Astrocyte (in vitro differentiated cells and primary cell): ENCODE measurements at regions not wholly inside any gene's neighbourhood (a gene's known extent, or its start where the extent isn't known, plus 50 kb on each side); places are given as distances from the start of the nearest gene placed in this dataset.
A peak's percentile ranks its signal among the peaks of the same experiment; 100 is the strongest.

Experiments used
- DNase-seq: peaks from one replicate; pipeline ENCODE4 v3.0.0-alpha.2; 2010; ENCODE audit warnings: low read depth
- FAIRE-seq: peaks from 2 replicates; lab custom pipeline; 2011; peaks lifted over from hg19 to GRCh38; lab: Jason Lieb, UNC
- H2AFZ ChIP-seq: 2 replicates; pipeline ENCODE4 v1.6.0; 2012; ENCODE audit warnings: low read depth, low read length, inconsistent platforms
- H3K27ac ChIP-seq: 2 replicates; pipeline ENCODE4 v1.5.1; 2011; ENCODE audit warnings: low read depth, low read length, inconsistent platforms
- H3K27me3 ChIP-seq: 2 replicates; pipeline ENCODE4 v1.6.0; 2011; ENCODE audit warnings: low read length, inconsistent platforms; ENCODE audit not compliant: insufficient read depth
- H3K36me3 ChIP-seq: 2 replicates; pipeline ENCODE4 v1.5.1; 2011; ENCODE audit warnings: low read length, inconsistent platforms; ENCODE audit not compliant: insufficient read depth
- H3K4me1 ChIP-seq: 2 replicates; pipeline ENCODE4 v1.5.1; 2011; ENCODE audit warnings: low read length, inconsistent platforms; ENCODE audit not compliant: insufficient read depth
- H3K4me2 ChIP-seq: 2 replicates; pipeline ENCODE4 v1.6.0; 2012; ENCODE audit warnings: low read length, inconsistent platforms
- H3K4me3 ChIP-seq: 2 replicates; pipeline ENCODE4 v1.5.1; 2011; ENCODE audit warnings: low read depth, mild to moderate bottlenecking, low read length, inconsistent platforms; ENCODE audit not compliant: insufficient read depth
- H3K79me2 ChIP-seq: 2 replicates; pipeline ENCODE4 v1.6.0; 2012; ENCODE audit warnings: mild to moderate bottlenecking, low read length, inconsistent platforms; ENCODE audit not compliant: insufficient read depth
- H3K9ac ChIP-seq: 2 replicates; pipeline ENCODE4 v1.6.0; 2012; ENCODE audit warnings: mild to moderate bottlenecking, low read length, inconsistent platforms
- H3K9me3 ChIP-seq: 2 replicates; pipeline ENCODE4 v1.5.1; 2012; ENCODE audit warnings: low read depth, mild to moderate bottlenecking, low read length, inconsistent platforms; ENCODE audit not compliant: insufficient read depth
- H4K20me1 ChIP-seq: 2 replicates; pipeline ENCODE4 v1.6.0; 2012; ENCODE audit warnings: low read length, inconsistent platforms; ENCODE audit not compliant: insufficient read depth
- H3K27ac Mint-ChIP-seq: one replicate; pipeline ENCODE4 v1.8.0; 2021; ENCODE audit warnings: mild to moderate bottlenecking, mixed read lengths; ENCODE audit not compliant: unreplicated experiment
- H3K27me3 Mint-ChIP-seq: one replicate; pipeline ENCODE4 v1.8.0; 2021; ENCODE audit warnings: low read depth, mixed read lengths; ENCODE audit not compliant: unreplicated experiment
- H3K36me3 Mint-ChIP-seq: one replicate; pipeline ENCODE4 v1.8.0; 2021; ENCODE audit warnings: low read depth, mixed read lengths; ENCODE audit not compliant: unreplicated experiment
- H3K4me1 Mint-ChIP-seq: one replicate; pipeline ENCODE4 v1.8.0; 2021; ENCODE audit warnings: low read depth, mixed read lengths; ENCODE audit not compliant: unreplicated experiment
- H3K4me3 Mint-ChIP-seq: one replicate; pipeline ENCODE4 v1.8.0; 2021; ENCODE audit warnings: mild to moderate bottlenecking, moderate library complexity, mixed read lengths; ENCODE audit not compliant: unreplicated experiment
- H3K9me3 Mint-ChIP-seq: one replicate; pipeline ENCODE4 v1.8.0; 2021; ENCODE audit warnings: mild to moderate bottlenecking, mixed read lengths; ENCODE audit not compliant: unreplicated experiment
- EZH2 ChIP-seq: IDR thresholded peaks from 2 replicates; pipeline ENCODE4 v1.6.1; 2012; ENCODE audit warnings: mild to moderate bottlenecking, low read length, inconsistent platforms; ENCODE audit not compliant: insufficient read depth
- TF ChIP-seq, protein P1 (sequence below): IDR thresholded peaks from 2 replicates; pipeline ENCODE4 v1.5.1; 2011; ENCODE audit warnings: low read depth, mild to moderate bottlenecking, inconsistent platforms, low read length, moderate library complexity; ENCODE audit not compliant: insufficient read depth

- DNase-seq (no peak), FAIRE-seq (no peak)
- H3K79me2 ChIP-seq: no peaks in the 10 kb centered on the region
- no peak overlapping the region for H2AFZ ChIP-seq
- no peak overlapping the region for H3K27ac ChIP-seq
- H3K4me1 ChIP-seq: no peaks in the 10 kb centered on the region
- H3K36me3 Mint-ChIP-seq: no peaks in the 10 kb centered on the region
- no peak overlapping the region for H3K4me2 ChIP-seq
- H3K4me3 ChIP-seq: no peak overlapping the region
- no peaks in the 10 kb centered on the region for H3K9me3 Mint-ChIP-seq
- no peaks in the 10 kb centered on the region for H3K27me3 Mint-ChIP-seq
- no peaks in the 10 kb centered on the region for H4K20me1 ChIP-seq
- peaks cover 12% of the 10 kb centered on the region for H3K4me1 Mint-ChIP-seq
- H3K4me3 Mint-ChIP-seq: no peak overlapping the region
- H3K9ac ChIP-seq: no peak overlapping the region
- no peak overlapping the region for H3K27ac Mint-ChIP-seq
- TF ChIP-seq EZH2: no peak
- TF ChIP-seq, protein P1, sequence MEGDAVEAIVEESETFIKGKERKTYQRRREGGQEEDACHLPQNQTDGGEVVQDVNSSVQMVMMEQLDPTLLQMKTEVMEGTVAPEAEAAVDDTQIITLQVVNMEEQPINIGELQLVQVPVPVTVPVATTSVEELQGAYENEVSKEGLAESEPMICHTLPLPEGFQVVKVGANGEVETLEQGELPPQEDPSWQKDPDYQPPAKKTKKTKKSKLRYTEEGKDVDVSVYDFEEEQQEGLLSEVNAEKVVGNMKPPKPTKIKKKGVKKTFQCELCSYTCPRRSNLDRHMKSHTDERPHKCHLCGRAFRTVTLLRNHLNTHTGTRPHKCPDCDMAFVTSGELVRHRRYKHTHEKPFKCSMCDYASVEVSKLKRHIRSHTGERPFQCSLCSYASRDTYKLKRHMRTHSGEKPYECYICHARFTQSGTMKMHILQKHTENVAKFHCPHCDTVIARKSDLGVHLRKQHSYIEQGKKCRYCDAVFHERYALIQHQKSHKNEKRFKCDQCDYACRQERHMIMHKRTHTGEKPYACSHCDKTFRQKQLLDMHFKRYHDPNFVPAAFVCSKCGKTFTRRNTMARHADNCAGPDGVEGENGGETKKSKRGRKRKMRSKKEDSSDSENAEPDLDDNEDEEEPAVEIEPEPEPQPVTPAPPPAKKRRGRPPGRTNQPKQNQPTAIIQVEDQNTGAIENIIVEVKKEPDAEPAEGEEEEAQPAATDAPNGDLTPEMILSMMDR: no peak
- H3K9me3 ChIP-seq: no peaks in the 10 kb centered on the region
- H3K27me3 ChIP-seq: no peaks in the 10 kb centered on the region
- no peaks in the 10 kb centered on the region for H3K36me3 ChIP-seq
Observed at GRCh38 chr13:34567597-34567996, 374.5 kb upstream of the NBEA start.

DNA sequence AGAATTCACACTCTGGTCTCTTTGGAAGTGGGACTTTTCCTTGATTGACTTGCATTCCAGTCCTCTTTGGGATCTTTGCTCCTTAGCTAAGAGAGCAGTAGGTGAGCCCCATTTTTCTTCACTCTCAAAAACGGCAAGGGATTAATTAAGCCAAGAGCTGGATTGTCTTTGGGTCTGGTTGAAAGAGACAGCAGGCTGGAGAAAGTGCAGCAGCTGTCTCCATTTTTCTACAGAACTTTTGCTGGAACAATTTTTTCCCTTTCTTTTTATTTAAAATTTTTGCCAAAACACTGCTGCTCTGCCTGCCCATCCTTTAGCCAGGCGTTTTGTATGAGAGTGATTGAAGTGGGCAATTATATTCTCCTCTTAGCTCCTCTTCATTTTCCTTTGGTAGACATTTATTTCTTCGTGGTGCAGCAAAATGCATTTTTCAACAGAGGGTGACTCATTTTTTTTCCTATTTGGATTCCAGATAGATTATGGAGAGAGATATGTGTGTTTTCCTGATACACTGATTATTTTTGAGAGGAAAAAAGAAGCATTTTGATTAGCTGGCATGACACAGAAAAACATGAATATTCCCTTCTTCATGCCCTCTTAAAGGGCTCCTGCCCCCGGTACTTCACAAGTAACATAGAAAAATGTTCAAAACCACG, 371.2 kb upstream of the NBEA start:
- H3K4me3 ChIP-seq: no peak overlapping the region
- H3K36me3 Mint-ChIP-seq: no peaks in the 10 kb centered on the region
- no peaks in the 10 kb centered on the region for H3K27me3 Mint-ChIP-seq
- no peaks in the 10 kb centered on the region for H3K4me1 ChIP-seq
- no peaks in the 10 kb centered on the region for H3K9me3 Mint-ChIP-seq
- no peaks in the 10 kb centered on the region for H3K36me3 ChIP-seq
- FAIRE-seq (no peak), DNase-seq (peak; percentile 14)
- H4K20me1 ChIP-seq: no peaks in the 10 kb centered on the region
- no peak overlapping the region for H3K27ac ChIP-seq
- H3K27me3 ChIP-seq: no peaks in the 10 kb centered on the region
- TF ChIP-seq, protein P1: no peak
- TF ChIP-seq EZH2: no peak
- no peak overlapping the region for H3K4me3 Mint-ChIP-seq
- H3K79me2 ChIP-seq: no peaks in the 10 kb centered on the region
- no peaks in the 10 kb centered on the region for H3K9me3 ChIP-seq
- H3K9ac ChIP-seq: no peak overlapping the region
- no peak overlapping the region for H2AFZ ChIP-seq
- H3K4me1 Mint-ChIP-seq: peaks cover 11% of the 10 kb centered on the region
- H3K27ac Mint-ChIP-seq: no peak overlapping the region
- H3K4me2 ChIP-seq: no peak overlapping the region

GRCh38 chr13:34571716-34572115, 370.4 kb upstream of the NBEA start:
- H3K9ac ChIP-seq: no peak overlapping the region
- no peak overlapping the region for H3K4me2 ChIP-seq
- H3K4me1 ChIP-seq: no peaks in the 10 kb centered on the region
- Mint-ChIP-seq H3K27me3 (no peaks in the 10 kb centered on the region), H3K4me1 (peaks cover 11% of the 10 kb centered on the region), H3K9me3 (no peaks in the 10 kb centered on the region), H3K27ac (no peak overlapping the region), H3K36me3 (no peaks in the 10 kb centered on the region), H3K4me3 (no peak overlapping the region)
- H3K27ac ChIP-seq: no peak overlapping the region
- no peaks in the 10 kb centered on the region for H3K79me2 ChIP-seq
- TF ChIP-seq EZH2: no peak
- TF ChIP-seq, protein P1: no peak
- no peak overlapping the region for H3K4me3 ChIP-seq
- no peaks in the 10 kb centered on the region for H3K36me3 ChIP-seq
- H3K9me3 ChIP-seq: no peaks in the 10 kb centered on the region
- H4K20me1 ChIP-seq: no peaks in the 10 kb centered on the region
- no peak for DNase-seq
- no peak for FAIRE-seq
- no peaks in the 10 kb centered on the region for H3K27me3 ChIP-seq
- H2AFZ ChIP-seq: no peak overlapping the region
